ENCODE measurements at regions not wholly inside any gene's neighbourhood (a gene's known extent, or its start where the extent isn't known, plus 50 kb on each side); places are given as distances from the start of the nearest gene placed in this dataset.
"Not testable (repeated sequence)": the region's sequence is repeated elsewhere in the genome, so short reads cannot be mapped to it uniquely, and the experiment has no call there.

GRCh38 chrX:1763294-1763693, 148.4 kb downstream of the ASMT start:
- no peak for TF ChIP-seq REST (IDR thresholded peaks at IDR 0.05; ENCODE audit: insufficient replicate concordance, low read depth)
- no peak for TF ChIP-seq SPI1 (IDR thresholded peaks at IDR 0.05; ENCODE audit: borderline replicate concordance, low read depth)
- TF ChIP-seq POLR2AphosphoS5 (IDR thresholded peaks at IDR 0.05; ENCODE audit: low read depth): no peak
- TF ChIP-seq GABPA (IDR thresholded peaks at IDR 0.05; ENCODE audit: low read depth): no peak
- no peak for TF ChIP-seq CTCF (IDR thresholded peaks at IDR 0.05; ENCODE audit: insufficient read depth, low read length)
- Histone ChIP-seq H3K27ac (replicated peaks) (peak overlapping the region; percentile 29; the same call in 1 of the 2 replicates), H3K4me3 (replicated peaks; ENCODE audit: insufficient read depth, low read length) (no peak overlapping the region), H3K27me3 (ENCODE audit: insufficient read depth, poor library complexity, severe bottlenecking) (no peaks in the 10 kb centered on the region)
- no peak for DNase-seq (ENCODE audit: low read depth in 1 of 2, low spot score in 1 of 2)

- peak; percentile 12 to 31 for DNase-seq (ENCODE audit: low read depth in 1 of 2, low spot score in 1 of 2)
- H3K27me3 ChIP-seq (ENCODE audit: insufficient read depth, poor library complexity, severe bottlenecking); H3K4me3 ChIP-seq (replicated peaks; ENCODE audit: insufficient read depth, low read length): not testable (repeated sequence)
- 0 out of 2 replicates have a peak, but pooled peaks have one; percentile 20 for TF ChIP-seq POLR2AphosphoS5 (IDR thresholded peaks at IDR 0.05; ENCODE audit: low read depth)
- H3K27ac ChIP-seq (replicated peaks): peak overlapping the region; percentile 50
Observed at GRCh38 chrX:1764883-1765364, 150.1 kb downstream of the ASMT start.

- DNase-seq (ENCODE audit: low read depth in 1 of 2, low spot score in 1 of 2): no peak
- TF ChIP-seq POLR2AphosphoS5 (IDR thresholded peaks at IDR 0.05; ENCODE audit: low read depth) (no peak), GABPA (IDR thresholded peaks at IDR 0.05; ENCODE audit: low read depth) (no peak), SPI1 (IDR thresholded peaks at IDR 0.05; ENCODE audit: borderline replicate concordance, low read depth) (no peak), REST (IDR thresholded peaks at IDR 0.05; ENCODE audit: insufficient replicate concordance, low read depth) (no peak), CTCF (IDR thresholded peaks at IDR 0.05; ENCODE audit: insufficient read depth, low read length) (no peak)
- no peak overlapping the region for H3K4me3 ChIP-seq (replicated peaks; ENCODE audit: insufficient read depth, low read length)
Observed at GRCh38 chrX:1767026-1767425, 152.2 kb downstream of the ASMT start.

GRCh38 chrX:1778817-1779216, 164.0 kb downstream of the ASMT start:
- Histone ChIP-seq H3K27ac (replicated peaks) (no peak overlapping the region), H3K27me3 (ENCODE audit: insufficient read depth, poor library complexity, severe bottlenecking) (no peaks in the 10 kb centered on the region), H3K4me3 (replicated peaks; ENCODE audit: insufficient read depth, low read length) (no peak overlapping the region)
- DNase-seq (ENCODE audit: low read depth in 1 of 2, low spot score in 1 of 2): no peak
- TF ChIP-seq GABPA (IDR thresholded peaks at IDR 0.05; ENCODE audit: low read depth) (no peak), REST (IDR thresholded peaks at IDR 0.05; ENCODE audit: insufficient replicate concordance, low read depth) (no peak), POLR2AphosphoS5 (IDR thresholded peaks at IDR 0.05; ENCODE audit: low read depth) (no peak), SPI1 (IDR thresholded peaks at IDR 0.05; ENCODE audit: borderline replicate concordance, low read depth) (no peak), CTCF (IDR thresholded peaks at IDR 0.05; ENCODE audit: insufficient read depth, low read length) (no peak)

More at GRCh38 chrX:1767026-1767425, 152.2 kb downstream of the ASMT start:
- H3K27me3 ChIP-seq (ENCODE audit: insufficient read depth, poor library complexity, severe bottlenecking): no peaks in the 10 kb centered on the region
- H3K27ac ChIP-seq (replicated peaks): no peak overlapping the region
